CD14-positive monocyte (primary cell): ENCODE measurements at regions not wholly inside any gene's neighbourhood (a gene's known extent, or its start where the extent isn't known, plus 50 kb on each side); places are given as distances from the start of the nearest gene placed in this dataset.

ENCODE experiments used
- DNase-seq, 3 donors: peaks; one replicate each; pipeline ENCODE4 v3.0.0-alpha.2; 2011 to 2022
- H2AFZ ChIP-seq: 2 replicates; pipeline ENCODE4 v1.6.0; 2012; ENCODE audit warnings: mild to moderate bottlenecking, low read depth, low read length, inconsistent platforms; ENCODE audit not compliant: insufficient read depth, poor library complexity, severe bottlenecking
- H3K27ac ChIP-seq, 2 donors: 1 replicate in 1 of 2; 2 replicates in 1 of 2; pipeline ENCODE4 v1.5.1; 2012 to 2013; ENCODE audit warnings: low read length in 2 of 2, control low read depth in 1 of 2, inconsistent platforms in 1 of 2, low read depth in 1 of 2, mild to moderate bottlenecking in 1 of 2
- H3K27me3 ChIP-seq, 2 donors: one replicate each; pipeline versions ENCODE4 v1.6.0 to v1.6.1; 2011 to 2013; ENCODE audit warnings: low read length in 2 of 2; ENCODE audit not compliant: control insufficient read depth in 2 of 2, insufficient read depth in 2 of 2
- H3K36me3 ChIP-seq, 2 donors: replicated peaks in 1 of 2; 1 replicate in 1 of 2; 2 replicates in 1 of 2; pipeline versions ENCODE4 v1.5.1 to v1.6.1; 2012 to 2013; ENCODE audit warnings: low read length in 2 of 2, control low read depth in 1 of 2, inconsistent platforms in 1 of 2, mild to moderate bottlenecking in 1 of 2; ENCODE audit not compliant: insufficient read depth in 2 of 2, control insufficient read depth in 1 of 2
- H3K4me1 ChIP-seq, 2 donors: 1 replicate in 1 of 2; 2 replicates in 1 of 2; pipeline versions ENCODE4 v1.5.1 to v1.6.1; 2012 to 2013; ENCODE audit warnings: low read length in 2 of 2, control low read depth in 1 of 2, inconsistent platforms in 1 of 2, mild to moderate bottlenecking in 1 of 2, moderate library complexity in 1 of 2; ENCODE audit not compliant: insufficient read depth in 2 of 2, control insufficient read depth in 1 of 2
- H3K4me2 ChIP-seq: replicated peaks from 2 replicates; pipeline ENCODE3; 2012; ENCODE audit warnings: low read length, moderate library complexity, mild to moderate bottlenecking; ENCODE audit not compliant: poor library complexity, severe bottlenecking; ENCODE audit errors: extremely low read depth
- H3K4me3 ChIP-seq, 3 experiments: fragments of 200-600 bp in 1 of 3; sonication (generic) in 1 of 3; replicated peaks in 1 of 3; 1 replicate in 2 of 3; 2 replicates in 1 of 3; pipeline ENCODE4 v1.5.1; 2011 to 2013; ENCODE audit warnings: low read length in 3 of 3, mild to moderate bottlenecking in 3 of 3, control low read depth in 2 of 3, low read depth in 2 of 3, inconsistent platforms in 1 of 3, moderate library complexity in 1 of 3
- H3K79me2 ChIP-seq: 2 replicates; pipeline ENCODE4 v1.6.0; 2012; ENCODE audit warnings: mild to moderate bottlenecking, control low read depth, inconsistent platforms, low read length, moderate library complexity; ENCODE audit not compliant: insufficient read depth
- H3K9ac ChIP-seq: 2 replicates; pipeline ENCODE4 v1.6.0; 2017; ENCODE audit warnings: low read length, mild to moderate bottlenecking; ENCODE audit not compliant: insufficient read depth, poor library complexity, severe bottlenecking
- H3K9me3 ChIP-seq, 2 donors: replicated peaks in 1 of 2; 1 replicate in 1 of 2; 2 replicates in 1 of 2; pipeline versions ENCODE4 v1.5.1 to v1.6.1; 2012 to 2013; ENCODE audit warnings: low read length in 2 of 2, control low read depth in 1 of 2; ENCODE audit not compliant: control insufficient read depth in 1 of 2, insufficient read depth in 1 of 2
- H4K20me1 ChIP-seq: 2 replicates; pipeline ENCODE4 v1.6.0; 2012; ENCODE audit warnings: mild to moderate bottlenecking, low read length, control low read depth, moderate library complexity; ENCODE audit not compliant: insufficient read depth
- H3K27ac Mint-ChIP-seq, 7 donors: one replicate each; pipeline ENCODE4 v1.8.0; 2020; ENCODE audit warnings: mild to moderate bottlenecking in 7 of 7, mixed read lengths in 7 of 7, moderate library complexity in 6 of 7, inconsistent platforms in 2 of 7
- H3K27me3 Mint-ChIP-seq, 3 donors: one replicate each; pipeline ENCODE4 v1.8.0; 2021 to 2022; ENCODE audit warnings: low read depth in 3 of 3, mild to moderate bottlenecking in 3 of 3, mixed read lengths in 3 of 3, moderate library complexity in 3 of 3, inconsistent platforms in 1 of 3
- H3K36me3 Mint-ChIP-seq, 2 donors: one replicate each; pipeline ENCODE4 v1.8.0; 2020; ENCODE audit warnings: mixed read lengths in 2 of 2, inconsistent platforms in 1 of 2, mild to moderate bottlenecking in 1 of 2
- H3K4me1 Mint-ChIP-seq: one replicate; pipeline ENCODE4 v1.8.0; 2020; ENCODE audit warnings: mild to moderate bottlenecking, mixed read lengths
- H3K4me3 Mint-ChIP-seq, 2 donors: one replicate each; pipeline ENCODE4 v1.8.0; 2020; ENCODE audit warnings: mild to moderate bottlenecking in 2 of 2, mixed read lengths in 2 of 2, moderate library complexity in 1 of 2
- H3K9me3 Mint-ChIP-seq, 7 donors: one replicate each; pipeline ENCODE4 v1.8.0; 2020 to 2022; ENCODE audit warnings: mixed read lengths in 7 of 7, mild to moderate bottlenecking in 6 of 7, moderate library complexity in 6 of 7, inconsistent platforms in 2 of 7
- WGBS: methylation state at CpG from one replicate; pipeline ENCODE4 v1.1.5; 2013; ENCODE audit warnings: missing lambda C conversion rate; ENCODE audit not compliant: insufficient coverage; 5-methylcytosine and 5-hydroxymethylcytosine counted together
- intact Hi-C, 2 donors: fragments of 100-400 bp; cut with micrococcal nuclease; formaldehyde crosslinking; loops; one replicate each; pipeline versions ENCODE4 v1.15.0 to v1.15.1; 2023
- TF ChIP-seq, protein P1 (sequence below): fragments of 200-600 bp; IDR thresholded peaks from one replicate; pipeline ENCODE4 v1.8.0; 2022; ENCODE audit warnings: antibody characterized with exemption, mild to moderate bottlenecking

DNA sequence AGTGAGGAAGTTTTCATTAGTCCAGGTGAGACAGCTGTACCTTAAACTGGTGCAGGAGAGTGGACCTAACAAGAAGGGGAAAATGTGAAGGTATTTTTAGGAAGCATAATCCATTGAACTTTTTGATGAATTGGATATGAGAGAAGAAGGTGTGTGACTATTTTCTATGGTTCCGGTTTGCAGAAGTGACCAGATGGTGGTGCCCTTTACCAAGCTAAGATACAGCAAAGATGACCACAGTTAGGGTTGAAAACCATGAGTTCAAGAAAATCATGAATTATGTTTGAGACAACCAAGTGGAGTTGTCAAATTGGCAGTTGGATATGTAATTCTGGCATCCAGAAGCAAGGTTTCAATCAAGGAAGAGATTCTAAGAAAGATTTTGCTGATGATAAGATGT lies 61.9 kb upstream of the NRSN1 start:
- Histone ChIP-seq H3K79me2 (no peaks in the 10 kb centered on the region), H4K20me1 (no peaks in the 10 kb centered on the region), H3K9ac (no peak overlapping the region), H2AFZ (no peak overlapping the region), H3K4me2 (no peak overlapping the region), H3K36me3 (no peaks in the 10 kb centered on the region), H3K27ac (no peak overlapping the region), H3K4me1 (no peaks in the 10 kb centered on the region), H3K9me3 (no peaks in the 10 kb centered on the region), H3K27me3 (no peaks in the 10 kb centered on the region), H3K4me3 (no peak overlapping the region)
- Mint-ChIP-seq H3K27ac (no peak overlapping the region), H3K4me3 (no peak overlapping the region), H3K36me3 (no peaks in the 10 kb centered on the region), H3K27me3 (peaks cover 0 to 2% (median 1%) of the 10 kb centered on the region in 3 donors), H3K4me1 (no peaks in the 10 kb centered on the region), H3K9me3 (peaks cover 0 to 2% (median 0%) of the 10 kb centered on the region in 7 donors)
- TF ChIP-seq, protein P1, sequence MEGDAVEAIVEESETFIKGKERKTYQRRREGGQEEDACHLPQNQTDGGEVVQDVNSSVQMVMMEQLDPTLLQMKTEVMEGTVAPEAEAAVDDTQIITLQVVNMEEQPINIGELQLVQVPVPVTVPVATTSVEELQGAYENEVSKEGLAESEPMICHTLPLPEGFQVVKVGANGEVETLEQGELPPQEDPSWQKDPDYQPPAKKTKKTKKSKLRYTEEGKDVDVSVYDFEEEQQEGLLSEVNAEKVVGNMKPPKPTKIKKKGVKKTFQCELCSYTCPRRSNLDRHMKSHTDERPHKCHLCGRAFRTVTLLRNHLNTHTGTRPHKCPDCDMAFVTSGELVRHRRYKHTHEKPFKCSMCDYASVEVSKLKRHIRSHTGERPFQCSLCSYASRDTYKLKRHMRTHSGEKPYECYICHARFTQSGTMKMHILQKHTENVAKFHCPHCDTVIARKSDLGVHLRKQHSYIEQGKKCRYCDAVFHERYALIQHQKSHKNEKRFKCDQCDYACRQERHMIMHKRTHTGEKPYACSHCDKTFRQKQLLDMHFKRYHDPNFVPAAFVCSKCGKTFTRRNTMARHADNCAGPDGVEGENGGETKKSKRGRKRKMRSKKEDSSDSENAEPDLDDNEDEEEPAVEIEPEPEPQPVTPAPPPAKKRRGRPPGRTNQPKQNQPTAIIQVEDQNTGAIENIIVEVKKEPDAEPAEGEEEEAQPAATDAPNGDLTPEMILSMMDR = no peak
- WGBS = 100% methylated on average over 1 of the region's 1 CpG
- intact Hi-C loops = no loop called here
- no peak for DNase-seq

DNA sequence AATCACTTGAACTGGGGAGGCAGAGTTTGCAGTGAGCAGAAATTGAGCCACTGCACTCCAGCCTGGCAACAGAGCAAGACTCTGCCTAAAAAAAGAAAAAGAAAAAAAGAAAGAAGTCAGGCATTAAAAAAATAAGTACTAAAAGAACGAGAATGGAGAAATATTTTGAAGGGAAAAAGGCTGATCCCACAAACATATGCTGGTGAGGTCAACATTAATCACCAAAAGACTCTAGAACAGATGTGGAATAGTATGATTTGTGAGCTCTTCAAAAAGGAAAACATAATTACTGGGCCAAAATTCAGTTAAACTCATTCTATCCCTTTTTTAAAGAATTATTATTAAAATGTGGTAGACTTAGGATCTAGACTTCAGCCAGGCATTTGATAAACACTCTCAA lies 61.2 kb upstream of the NRSN1 start:
- Histone ChIP-seq H3K27ac (no peak overlapping the region), H3K79me2 (no peaks in the 10 kb centered on the region), H3K4me1 (no peaks in the 10 kb centered on the region), H3K9me3 (no peaks in the 10 kb centered on the region), H3K27me3 (no peaks in the 10 kb centered on the region), H3K4me2 (no peak overlapping the region), H3K36me3 (no peaks in the 10 kb centered on the region), H2AFZ (no peak overlapping the region), H3K4me3 (no peak overlapping the region), H4K20me1 (no peaks in the 10 kb centered on the region), H3K9ac (no peak overlapping the region)
- Mint-ChIP-seq H3K27ac (no peak overlapping the region), H3K4me3 (no peak overlapping the region), H3K4me1 (no peaks in the 10 kb centered on the region), H3K9me3 (peaks cover 0 to 2% (median 0%) of the 10 kb centered on the region in 7 donors), H3K36me3 (no peaks in the 10 kb centered on the region), H3K27me3 (peaks cover 0 to 2% (median 1%) of the 10 kb centered on the region in 3 donors)
- TF ChIP-seq, protein P1 = no peak
- DNase-seq = no peak
- WGBS = no CpG with 5 or more reads among the region's 1 CpG
- intact Hi-C loops = no loop called here
